Liver (tissue), 8 donors: ENCODE measurements at regions not wholly inside any gene's neighbourhood (a gene's known extent, or its start where the extent isn't known, plus 50 kb on each side); places are given as distances from the start of the nearest gene placed in this dataset.

ENCODE experiments used
- DNase-seq: peaks from one replicate; pipeline ENCODE4 v3.0.0-alpha.2; 2017; ENCODE audit warnings: low spot score
- H3K27ac ChIP-seq, 2 donors: one replicate each; pipeline ENCODE4 v1.7.0; 2013; ENCODE audit warnings: inconsistent platforms in 2 of 2, low read length in 2 of 2, control low read depth in 1 of 2, low read depth in 1 of 2, mild to moderate bottlenecking in 1 of 2
- H3K27me3 ChIP-seq, 4 donors: one replicate each; pipeline versions ENCODE4 v1.6.1 to v1.7.0; 2013; ENCODE audit warnings: low read length in 3 of 4, inconsistent platforms in 1 of 4, mild to moderate bottlenecking in 1 of 4, moderate library complexity in 1 of 4; ENCODE audit not compliant: control insufficient read depth in 4 of 4, insufficient read depth in 4 of 4
- H3K36me3 ChIP-seq, 4 donors: one replicate each; pipeline versions ENCODE4 v1.6.1 to v1.7.0; 2013; ENCODE audit warnings: low read length in 3 of 4, mild to moderate bottlenecking in 3 of 4, low read depth in 1 of 4, moderate library complexity in 1 of 4; ENCODE audit not compliant: control insufficient read depth in 4 of 4, insufficient read depth in 3 of 4
- H3K4me1 ChIP-seq, 4 donors: one replicate each; pipeline versions ENCODE4 v1.6.1 to v1.7.0; 2013; ENCODE audit warnings: low read length in 3 of 4, mild to moderate bottlenecking in 3 of 4, moderate library complexity in 1 of 4; ENCODE audit not compliant: control insufficient read depth in 4 of 4, insufficient read depth in 4 of 4
- H3K4me3 ChIP-seq, 3 donors: one replicate each; pipeline versions ENCODE4 v1.6.1 to v1.7.0; 2013; ENCODE audit warnings: low read length in 3 of 3, control low read depth in 1 of 3, low read depth in 1 of 3, mild to moderate bottlenecking in 1 of 3
- H3K9ac ChIP-seq, 2 donors: one replicate each; pipeline ENCODE4 v1.7.0; 2013; ENCODE audit warnings: low read length in 2 of 2, mild to moderate bottlenecking in 2 of 2, moderate library complexity in 2 of 2, control low read depth in 1 of 2, low read depth in 1 of 2
- H3K9me3 ChIP-seq, 4 donors: one replicate each; pipeline versions ENCODE4 v1.6.1 to v1.7.0; 2013; ENCODE audit warnings: low read length in 3 of 4; ENCODE audit not compliant: control insufficient read depth in 4 of 4
- CTCF ChIP-seq: fragments of 150-350 bp; IDR thresholded peaks from 2 replicates; pipeline ENCODE4 v1.5.1; 2017; ENCODE audit warnings: improper control_type of control experiment, low read depth, low read length; ENCODE audit not compliant: missing input control
- FOXA1 ChIP-seq: IDR thresholded peaks from 2 replicates; pipeline ENCODE4 v1.6.1; 2016; ENCODE audit warnings: antibody characterized with exemption
- FOXA2 ChIP-seq: IDR thresholded peaks from 2 replicates; pipeline ENCODE4 v1.6.1; 2016; ENCODE audit warnings: antibody characterized with exemption
- HNF4A ChIP-seq, 2 donors: conservative IDR thresholded peaks; 2 replicates each; pipeline ENCODE4 v1.6.1; 2016; ENCODE audit warnings: antibody characterized with exemption in 2 of 2, mild to moderate bottlenecking in 2 of 2
- HNF4G ChIP-seq: IDR thresholded peaks from 2 replicates; pipeline ENCODE4 v1.6.1; 2016; ENCODE audit warnings: antibody characterized with exemption
- JUND ChIP-seq, 2 donors: IDR thresholded peaks; 2 replicates each; pipeline ENCODE4 v1.6.1; 2016; ENCODE audit warnings: antibody characterized with exemption in 2 of 2
- MAX ChIP-seq: IDR thresholded peaks from 2 replicates; pipeline ENCODE4 v1.6.1; 2016; ENCODE audit warnings: antibody characterized with exemption
- NR2F2 ChIP-seq: IDR thresholded peaks from 2 replicates; pipeline ENCODE4 v1.6.1; 2016; ENCODE audit warnings: antibody characterized with exemption
- RXRA ChIP-seq, 2 donors: IDR thresholded peaks; 2 replicates each; pipeline ENCODE4 v1.6.1; 2017 to 2018; ENCODE audit warnings: antibody characterized with exemption in 2 of 2, mild to moderate bottlenecking in 1 of 2
- SP1 ChIP-seq: IDR thresholded peaks from 2 replicates; pipeline ENCODE4 v1.6.1; 2018; ENCODE audit warnings: antibody characterized with exemption, mild to moderate bottlenecking
- YY1 ChIP-seq: IDR thresholded peaks from 2 replicates; pipeline ENCODE4 v1.6.1; 2016; ENCODE audit warnings: antibody characterized with exemption, mild to moderate bottlenecking
- ZBTB33 ChIP-seq: IDR thresholded peaks from 2 replicates; pipeline ENCODE4 v1.6.1; 2016; ENCODE audit warnings: antibody characterized with exemption
- WGBS: extraction: QIAGEN DNeasy Blood & Tissue Kit; methylation state at CpG from one replicate; pipeline ENCODE4 v1.1.7; 2013; 5-methylcytosine and 5-hydroxymethylcytosine counted together
- TF ChIP-seq, protein P1 (sequence below): IDR thresholded peaks from 2 replicates; pipeline ENCODE4 v1.6.1; 2016; ENCODE audit warnings: antibody characterized with exemption, mild to moderate bottlenecking
- TF ChIP-seq, protein P2 (sequence below): IDR thresholded peaks from 2 replicates; pipeline ENCODE4 v1.6.1; 2016; ENCODE audit warnings: antibody characterized with exemption
- donor health status: healthy.
- donor health status: healthy.
- donor health status: healthy.
- donor health status: healthy.
- donor health status: healthy.

DNA sequence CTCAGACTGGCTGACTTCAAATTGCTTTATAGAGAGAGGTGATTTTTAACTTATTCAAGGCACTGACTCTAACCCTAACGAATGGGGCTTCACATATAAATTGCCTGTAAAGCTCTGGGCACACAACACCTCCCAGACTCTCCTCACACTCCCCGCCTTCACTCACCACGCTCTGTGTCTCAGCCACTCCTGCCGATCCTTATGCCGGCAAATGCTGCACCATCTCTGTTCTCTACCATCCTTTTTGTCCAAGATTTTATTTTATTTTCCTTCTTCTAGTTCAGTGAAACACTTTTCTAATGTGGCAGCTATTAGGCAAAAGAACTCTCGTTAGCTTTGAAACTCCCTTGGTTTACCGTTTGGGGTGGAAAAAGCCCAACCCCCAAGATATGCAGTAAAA is 446.1 kb upstream of the TMEM132C start:
- Histone ChIP-seq H3K4me3 (no peak overlapping the region), H3K9ac (no peak overlapping the region), H3K4me1 (no peaks in the 10 kb centered on the region), H3K27me3 (no peaks in the 10 kb centered on the region), H3K27ac (no peak overlapping the region), H3K9me3 (peaks cover 0 to 2% (median 0%) of the 10 kb centered on the region in 4 donors), H3K36me3 (no peaks in the 10 kb centered on the region)
- no peak for DNase-seq
- 71% methylated on average over 7 of the region's 7 CpGs for WGBS
- TF ChIP-seq NR2F2 (no peak), YY1 (no peak), SP1 (no peak), ZBTB33 (no peak), FOXA1 (no peak), CTCF (no peak), MAX (no peak), HNF4A (conservative IDR thresholded peaks at IDR 0.05) (no peak), HNF4G (no peak)
- TF ChIP-seq, protein P1, sequence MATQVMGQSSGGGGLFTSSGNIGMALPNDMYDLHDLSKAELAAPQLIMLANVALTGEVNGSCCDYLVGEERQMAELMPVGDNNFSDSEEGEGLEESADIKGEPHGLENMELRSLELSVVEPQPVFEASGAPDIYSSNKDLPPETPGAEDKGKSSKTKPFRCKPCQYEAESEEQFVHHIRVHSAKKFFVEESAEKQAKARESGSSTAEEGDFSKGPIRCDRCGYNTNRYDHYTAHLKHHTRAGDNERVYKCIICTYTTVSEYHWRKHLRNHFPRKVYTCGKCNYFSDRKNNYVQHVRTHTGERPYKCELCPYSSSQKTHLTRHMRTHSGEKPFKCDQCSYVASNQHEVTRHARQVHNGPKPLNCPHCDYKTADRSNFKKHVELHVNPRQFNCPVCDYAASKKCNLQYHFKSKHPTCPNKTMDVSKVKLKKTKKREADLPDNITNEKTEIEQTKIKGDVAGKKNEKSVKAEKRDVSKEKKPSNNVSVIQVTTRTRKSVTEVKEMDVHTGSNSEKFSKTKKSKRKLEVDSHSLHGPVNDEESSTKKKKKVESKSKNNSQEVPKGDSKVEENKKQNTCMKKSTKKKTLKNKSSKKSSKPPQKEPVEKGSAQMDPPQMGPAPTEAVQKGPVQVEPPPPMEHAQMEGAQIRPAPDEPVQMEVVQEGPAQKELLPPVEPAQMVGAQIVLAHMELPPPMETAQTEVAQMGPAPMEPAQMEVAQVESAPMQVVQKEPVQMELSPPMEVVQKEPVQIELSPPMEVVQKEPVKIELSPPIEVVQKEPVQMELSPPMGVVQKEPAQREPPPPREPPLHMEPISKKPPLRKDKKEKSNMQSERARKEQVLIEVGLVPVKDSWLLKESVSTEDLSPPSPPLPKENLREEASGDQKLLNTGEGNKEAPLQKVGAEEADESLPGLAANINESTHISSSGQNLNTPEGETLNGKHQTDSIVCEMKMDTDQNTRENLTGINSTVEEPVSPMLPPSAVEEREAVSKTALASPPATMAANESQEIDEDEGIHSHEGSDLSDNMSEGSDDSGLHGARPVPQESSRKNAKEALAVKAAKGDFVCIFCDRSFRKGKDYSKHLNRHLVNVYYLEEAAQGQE: no peak

- peaks cover 0 to 4% (median under 1%) of the 10 kb centered on the region in 4 donors for H3K9me3 ChIP-seq
- 46% methylated on average over 6 of the region's 6 CpGs for WGBS
- DNase-seq: no peak
- no peak for TF ChIP-seq CTCF
- TF ChIP-seq RXRA (IDR thresholded peaks at IDR 0.05): no peak
- no peak for TF ChIP-seq FOXA2
- no peak for TF ChIP-seq NR2F2
- TF ChIP-seq ZBTB33: no peak
- no peak for TF ChIP-seq MAX
- TF ChIP-seq, protein P1: no peak
- TF ChIP-seq HNF4G: no peak
- TF ChIP-seq, protein P2, sequence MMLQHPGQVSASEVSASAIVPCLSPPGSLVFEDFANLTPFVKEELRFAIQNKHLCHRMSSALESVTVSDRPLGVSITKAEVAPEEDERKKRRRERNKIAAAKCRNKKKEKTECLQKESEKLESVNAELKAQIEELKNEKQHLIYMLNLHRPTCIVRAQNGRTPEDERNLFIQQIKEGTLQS: no peak
- TF ChIP-seq SP1: no peak
- no peak for TF ChIP-seq JUND (IDR thresholded peaks at IDR 0.05)
- TF ChIP-seq FOXA1: no peak
These were observed 444.1 kb upstream of the TMEM132C start for GRCh38 chr12:127822809-127823411.

More at GRCh38 chr12:127822809-127823411, 444.1 kb upstream of the TMEM132C start:
- Histone ChIP-seq H3K27me3 (no peaks in the 10 kb centered on the region), H3K27ac (no peak overlapping the region), H3K4me3 (no peak overlapping the region), H3K4me1 (no peaks in the 10 kb centered on the region), H3K36me3 (no peaks in the 10 kb centered on the region), H3K9ac (no peak overlapping the region)
